ENCODE measurements at regions not wholly inside any gene's neighbourhood (a gene's known extent, or its start where the extent isn't known, plus 50 kb on each side); places are given as distances from the start of the nearest gene placed in this dataset.
"Not testable (repeated sequence)": the region's sequence is repeated elsewhere in the genome, so short reads cannot be mapped to it uniquely, and the experiment has no call there.

GRCh38 chr2:139526781-139527180 is 746.6 kb upstream of the NXPH2 start:
- no peak for DNase-seq

DNA sequence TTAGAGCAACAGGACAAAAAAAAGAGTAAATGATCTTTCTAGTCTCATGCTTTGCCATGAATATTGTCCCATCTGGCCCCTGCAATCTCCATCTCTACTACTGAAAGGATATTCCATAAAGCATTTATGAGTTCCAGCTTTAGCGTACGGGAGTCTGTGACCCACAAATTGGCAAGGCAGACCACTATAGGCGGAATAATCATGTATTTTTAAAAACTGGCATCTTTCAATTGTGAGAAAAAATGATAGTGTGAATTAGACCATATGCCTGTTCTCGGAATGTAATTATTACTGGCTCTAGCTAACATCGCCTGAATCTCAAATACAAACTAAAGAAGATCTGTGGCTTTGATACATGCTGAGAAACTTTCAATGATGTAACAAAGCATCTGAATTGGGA is 738.1 kb upstream of the NXPH2 start:
- no peak for DNase-seq

DNA sequence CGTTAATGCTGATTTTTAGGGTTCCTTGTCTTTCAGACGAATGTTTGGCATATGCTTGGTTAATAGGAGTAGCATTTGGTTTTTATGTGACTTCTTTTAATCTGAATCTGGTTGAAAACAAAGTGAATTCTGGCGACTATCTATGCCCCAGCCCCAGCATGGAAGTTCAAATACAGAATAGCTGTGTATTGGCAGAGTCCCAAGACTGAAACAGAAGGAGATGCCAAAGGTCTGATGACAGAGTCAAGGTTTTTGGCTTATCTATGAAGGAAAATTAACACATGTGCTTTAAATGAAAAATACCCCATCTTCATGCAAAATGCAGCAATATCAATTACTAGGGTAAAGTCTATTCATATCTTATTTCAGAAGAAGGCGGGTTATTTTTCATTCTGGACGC is 734.8 kb upstream of the NXPH2 start:
- no peak for DNase-seq

DNA sequence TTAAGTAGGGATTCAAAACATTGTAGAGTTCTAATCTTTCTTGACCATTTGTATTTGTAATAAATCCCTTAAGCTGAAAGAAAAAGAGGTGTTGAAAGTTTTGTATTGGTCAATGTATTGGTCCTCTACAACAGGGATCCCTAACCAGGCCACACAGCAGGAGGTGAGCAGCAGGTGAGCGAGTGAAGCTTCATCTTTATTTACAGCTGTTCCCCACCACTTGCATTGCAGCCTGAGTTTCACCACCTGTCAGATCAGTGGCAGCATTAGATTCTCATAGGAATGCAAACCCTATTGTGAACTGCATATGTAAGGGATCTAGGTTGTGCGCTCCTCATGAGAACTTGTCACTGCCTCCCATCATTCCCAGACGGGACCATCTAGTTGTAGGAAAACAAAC is 715.7 kb upstream of the NXPH2 start:
- no peak for DNase-seq

DNA sequence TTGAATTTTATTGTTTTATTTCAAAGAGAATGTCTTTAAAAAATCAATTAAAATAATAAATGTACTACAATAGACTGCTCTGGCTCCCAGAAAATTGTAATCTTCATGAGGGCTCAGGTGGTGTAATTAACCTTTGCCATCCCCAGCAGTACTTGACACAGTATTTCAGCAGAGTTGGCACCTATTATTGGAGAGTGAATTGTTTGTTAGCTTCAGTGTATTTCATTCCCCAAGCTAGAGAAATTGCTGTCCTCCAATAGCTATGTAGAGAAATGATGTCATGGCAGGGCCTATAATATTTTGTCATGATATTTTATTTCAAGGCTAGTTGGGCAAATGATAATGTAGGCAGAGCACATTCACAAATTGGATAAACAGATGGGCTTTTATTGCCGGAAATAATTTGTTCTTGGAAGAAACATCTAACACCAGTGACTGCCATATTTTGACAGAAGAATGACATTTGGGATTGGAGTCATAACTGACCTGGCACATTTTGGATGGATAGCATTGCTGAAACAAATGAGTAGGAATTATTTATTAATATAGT is 712.0 kb upstream of the NXPH2 start:
- DNase-seq, result no peak

GRCh38 chr2:139480161-139480650 is 700.0 kb upstream of the NXPH2 start:
- DNase-seq, result no peak

DNA sequence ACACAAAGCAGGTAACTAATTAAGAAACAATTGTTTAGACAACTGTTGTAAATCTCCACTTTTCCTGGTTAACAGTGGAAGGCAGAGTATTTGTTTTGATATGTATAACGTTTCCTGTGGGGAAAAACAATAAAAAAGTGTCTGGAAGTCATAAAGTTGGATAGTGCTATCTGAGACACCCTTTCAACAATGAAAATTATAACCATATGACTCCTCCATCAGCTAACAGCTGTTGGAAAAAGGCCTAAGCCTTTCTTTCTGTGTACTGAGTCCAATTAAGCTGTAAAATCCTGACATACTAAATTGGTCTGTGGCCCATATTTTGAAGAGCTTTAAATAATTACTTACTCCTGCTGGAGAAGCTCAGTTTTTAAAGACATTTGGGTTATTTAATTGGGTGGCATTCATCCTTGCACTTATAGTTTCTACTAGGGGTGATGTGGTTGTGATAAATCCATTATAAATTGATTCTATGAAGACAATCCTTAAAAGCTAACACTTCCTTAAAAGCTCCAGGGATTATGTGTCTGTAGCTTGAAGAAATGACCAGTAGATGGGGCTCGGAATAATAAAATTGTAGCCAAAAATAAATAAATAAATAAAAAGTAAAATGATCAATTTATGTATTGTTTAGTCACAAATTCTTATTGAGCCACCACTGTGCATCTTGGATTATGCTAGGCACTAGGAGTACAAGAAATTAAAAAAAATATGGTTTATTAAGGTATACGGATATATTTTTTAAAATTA is 698.1 kb upstream of the NXPH2 start:
- peak; percentile 62 for DNase-seq

GRCh38 chr2:139477618-139478017 is 697.4 kb upstream of the NXPH2 start:
- DNase-seq, result no peak

DNA sequence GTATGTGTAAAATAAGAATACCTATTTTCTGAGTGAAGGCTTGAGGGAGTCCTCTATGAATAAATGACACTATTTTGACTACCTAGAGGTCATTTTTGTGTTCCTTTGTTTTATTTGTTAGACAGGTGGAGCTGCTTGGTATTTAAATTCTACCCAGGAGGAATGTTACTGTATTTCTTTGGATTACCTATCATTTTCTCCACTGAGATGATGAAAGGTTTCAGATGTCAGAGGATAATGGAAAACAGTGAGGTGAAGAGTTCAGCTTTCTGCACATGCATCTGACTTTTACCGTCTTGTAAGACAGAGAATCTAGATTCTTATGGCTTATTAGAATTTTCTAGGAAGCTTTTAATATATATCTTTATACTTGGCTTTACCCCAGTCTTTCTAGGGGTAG is 689.8 kb upstream of the NXPH2 start:
- DNase-seq, result no peak

DNA sequence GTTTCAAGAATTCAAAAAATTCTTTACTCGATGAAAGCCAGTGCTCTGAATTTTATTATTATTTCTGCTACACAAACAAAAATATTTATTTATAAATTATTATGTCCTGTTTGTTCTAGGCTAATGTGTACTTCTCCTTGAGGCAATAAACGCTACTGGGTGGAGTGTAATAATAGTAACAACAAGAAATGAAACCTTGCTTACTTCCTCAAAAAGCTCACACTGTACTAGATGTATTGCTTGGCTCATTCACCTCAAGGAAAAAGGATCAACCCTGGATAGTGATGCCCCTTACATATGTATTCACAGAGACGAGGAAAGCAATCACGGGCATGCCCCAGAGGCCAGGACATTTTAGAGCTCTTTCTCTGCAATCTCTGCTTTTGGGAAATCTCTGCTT is 685.6 kb upstream of the NXPH2 start:
- no peak for DNase-seq

GRCh38 chr2:139457873-139458272 is 677.7 kb upstream of the NXPH2 start:
- DNase-seq, result no peak

- no peak for DNase-seq
These were observed 674.1 kb upstream of the NXPH2 start for GRCh38 chr2:139454251-139454650.

DNA sequence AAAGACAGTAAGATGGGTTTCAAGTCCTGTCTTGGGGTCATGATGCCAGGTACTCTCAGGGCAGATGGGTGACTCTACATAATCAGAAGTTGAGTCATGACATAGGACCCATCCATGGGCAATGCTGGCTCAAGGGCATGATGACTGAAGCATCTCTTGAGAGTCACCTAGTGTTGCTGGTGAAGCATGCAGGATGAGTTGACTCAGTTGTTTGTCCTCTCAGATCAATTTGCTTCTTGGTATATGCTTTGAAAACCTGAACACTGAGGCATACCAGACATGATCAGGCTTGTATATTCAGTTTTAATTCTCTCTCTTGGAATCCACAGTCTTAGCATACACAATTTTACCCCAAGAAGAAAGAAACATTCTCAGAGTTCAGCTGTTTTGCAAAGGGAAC is 658.9 kb upstream of the NXPH2 start:
- DNase-seq, result no peak

- DNase-seq, result no peak
These were observed 658.3 kb upstream of the NXPH2 start for GRCh38 chr2:139438478-139438877.

GRCh38 chr2:139427164-139427563 is 647.0 kb upstream of the NXPH2 start:
- no peak for DNase-seq

- DNase-seq, result no peak
These were observed 643.9 kb upstream of the NXPH2 start for GRCh38 chr2:139424101-139424500.

- no peak for DNase-seq
These were observed 631.0 kb upstream of the NXPH2 start for GRCh38 chr2:139411236-139411635.

DNA sequence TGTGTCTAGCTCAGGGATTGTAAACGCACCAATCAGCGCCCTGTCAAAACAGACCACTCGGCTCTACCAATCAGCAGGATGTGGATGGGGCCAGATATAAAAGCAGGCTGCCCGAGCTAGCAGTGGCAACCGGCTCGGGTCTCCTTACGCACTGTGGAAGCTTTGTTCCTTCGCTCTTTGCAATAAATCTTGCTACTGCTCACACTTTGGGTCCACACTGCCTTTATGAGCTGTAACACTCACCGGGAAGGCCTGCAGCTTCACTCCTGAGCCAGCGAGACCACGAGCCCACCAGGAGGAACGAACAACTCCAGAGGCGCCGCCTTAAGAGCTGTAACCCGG is 630.6 kb upstream of the NXPH2 start:
- DNase-seq, result not testable (repeated sequence)

DNA sequence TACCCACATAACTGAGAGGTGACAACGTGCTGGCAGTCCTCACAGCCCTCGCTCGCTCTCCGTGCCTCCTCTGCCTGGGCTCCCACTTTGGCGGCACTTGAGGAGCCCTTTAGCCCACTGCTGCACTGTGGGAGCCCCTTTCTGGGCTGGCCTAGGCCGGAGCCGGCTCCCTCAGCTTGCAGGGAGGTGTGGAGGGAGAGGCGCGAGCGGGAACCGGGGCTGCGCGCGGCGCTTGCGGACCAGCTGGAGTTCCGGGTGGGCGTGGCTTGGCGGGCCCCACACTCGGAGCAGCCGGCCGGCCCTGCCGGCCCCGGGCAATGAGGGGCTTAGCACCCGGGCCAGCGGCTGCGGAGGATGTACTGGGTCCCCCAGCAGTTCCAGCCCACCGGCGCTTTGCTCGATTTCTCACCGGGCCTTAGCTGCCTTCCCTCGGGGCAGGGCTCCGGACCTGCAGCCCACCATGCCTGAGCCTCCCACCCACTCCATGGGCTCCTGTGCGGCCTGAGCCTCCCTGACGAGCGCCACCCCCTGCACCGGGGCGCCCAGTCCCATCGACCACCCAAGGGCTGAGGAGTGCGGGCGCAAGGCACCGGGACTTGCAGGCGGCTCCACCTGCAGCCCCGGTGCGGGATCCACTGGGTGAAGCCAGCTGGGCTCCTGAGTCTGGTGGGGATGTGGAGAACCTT is 630.1 kb upstream of the NXPH2 start:
- DNase-seq, result not testable (repeated sequence)

GRCh38 chr2:139409212-139409611 is 629.0 kb upstream of the NXPH2 start:
- DNase-seq, result no peak

- DNase-seq, result no peak
These were observed 623.8 kb upstream of the NXPH2 start for GRCh38 chr2:139403948-139404347.

GRCh38 chr2:139394801-139395200 is 614.6 kb upstream of the NXPH2 start:
- DNase-seq, result no peak

GRCh38 chr2:139389391-139389790 is 609.2 kb upstream of the NXPH2 start:
- DNase-seq, result no peak

GRCh38 chr2:139386401-139386800 is 606.2 kb upstream of the NXPH2 start:
- DNase-seq, result no peak
